Vagina (tissue), 2 donors: ENCODE measurements at regions not wholly inside any gene's neighbourhood (a gene's known extent, or its start where the extent isn't known, plus 50 kb on each side); places are given as distances from the start of the nearest gene placed in this dataset.

Experiments
- DNase-seq, 2 donors: peaks; one replicate each; pipeline ENCODE4 v3.0.0-alpha.2; 2017; ENCODE audit errors: extremely low spot score in 2 of 2
- H3K27ac ChIP-seq: fragments of 200-600 bp; sonication (generic); one replicate; pipeline ENCODE4 v1.5.1; 2019
- H3K27me3 ChIP-seq: fragments of 200-600 bp; sonication (generic); one replicate; pipeline ENCODE4 v1.5.1; 2019
- H3K36me3 ChIP-seq, 2 donors: fragments of 200-600 bp; sonication (generic); one replicate each; pipeline ENCODE4 v1.5.1; 2017 to 2019
- H3K4me1 ChIP-seq: fragments of 200-600 bp; sonication (generic); one replicate; pipeline ENCODE4 v1.5.1; 2019
- H3K4me3 ChIP-seq, 2 donors: fragments of 200-600 bp; sonication (generic); 1 replicate in 1 of 2; 2 replicates in 1 of 2; pipeline ENCODE4 v1.5.1; 2016 to 2019
- H3K9me3 ChIP-seq: fragments of 200-600 bp; sonication (generic); one replicate; pipeline ENCODE4 v1.5.1; 2019
- CTCF ChIP-seq, 3 experiments: fragments of 450-650 bp in 2 of 3; fragments of 200-600 bp in 1 of 3; sonication (generic) in 1 of 3; IDR thresholded peaks; one replicate each; pipeline ENCODE4 v1.5.1; 2017 to 2019; ENCODE audit warnings: antibody characterized with exemption in 3 of 3, mild to moderate bottlenecking in 2 of 3, moderate library complexity in 2 of 3
- POLR2A ChIP-seq, 2 donors: fragments of 450-650 bp; IDR thresholded peaks; one replicate each; pipeline ENCODE4 v1.6.1; 2017; ENCODE audit warnings: antibody characterized with exemption in 2 of 2, mild to moderate bottlenecking in 2 of 2, moderate library complexity in 2 of 2
- POLR2AphosphoS5 ChIP-seq, 2 donors: sonication (generic); formaldehyde crosslinking; IDR thresholded peaks; one replicate each; pipeline ENCODE4 v1.9.0; 2017; ENCODE audit warnings: antibody characterized with exemption in 2 of 2, mild to moderate bottlenecking in 2 of 2, low read depth in 1 of 2; ENCODE audit not compliant: insufficient read depth in 1 of 2
- intact Hi-C: fragments of 100-400 bp; cut with DNase I; formaldehyde crosslinking; loops from one replicate; pipeline ENCODE4 v1.15.1; 2023

- Histone ChIP-seq H3K4me1 (no peaks in the 10 kb centered on the region), H3K4me3 (no peak overlapping the region), H3K27ac (no peak overlapping the region), H3K36me3 (no peaks in the 10 kb centered on the region), H3K9me3 (no peaks in the 10 kb centered on the region), H3K27me3 (no peaks in the 10 kb centered on the region)
- DNase-seq = no peak
- intact Hi-C loops = no loop called here
- TF ChIP-seq CTCF (IDR thresholded peaks at IDR 0.05) (no peak), POLR2A (IDR thresholded peaks at IDR 0.05) (no peak), POLR2AphosphoS5 (IDR thresholded peaks at IDR 0.05; ENCODE audit: insufficient read depth in 1 of 2, low read depth in 1 of 2) (no peak)
Measured at GRCh38 chr9:19663570-19663969, 125.3 kb downstream of the SLC24A2 start.

- TF ChIP-seq POLR2A (IDR thresholded peaks at IDR 0.05) (no peak), CTCF (IDR thresholded peaks at IDR 0.05) (no peak), POLR2AphosphoS5 (IDR thresholded peaks at IDR 0.05; ENCODE audit: insufficient read depth in 1 of 2, low read depth in 1 of 2) (no peak)
- no peak overlapping the region for H3K4me3 ChIP-seq
- H3K4me1 ChIP-seq = no peaks in the 10 kb centered on the region
- no peaks in the 10 kb centered on the region for H3K36me3 ChIP-seq
- intact Hi-C loops = no loop called here
- DNase-seq = no peak
- no peak overlapping the region for H3K27ac ChIP-seq
- no peaks in the 10 kb centered on the region for H3K9me3 ChIP-seq
- no peaks in the 10 kb centered on the region for H3K27me3 ChIP-seq
Measured at GRCh38 chr9:19662213-19662612, 126.6 kb downstream of the SLC24A2 start.

GRCh38 chr9:19660019-19660418 lies 128.8 kb downstream of the SLC24A2 start:
- no peak overlapping the region for H3K27ac ChIP-seq
- no peak for DNase-seq
- TF ChIP-seq POLR2A (IDR thresholded peaks at IDR 0.05) (no peak), CTCF (IDR thresholded peaks at IDR 0.05) (no peak), POLR2AphosphoS5 (IDR thresholded peaks at IDR 0.05; ENCODE audit: insufficient read depth in 1 of 2, low read depth in 1 of 2) (no peak)
- no peak overlapping the region for H3K4me3 ChIP-seq
- no peaks in the 10 kb centered on the region for H3K9me3 ChIP-seq
- no peaks in the 10 kb centered on the region for H3K36me3 ChIP-seq
- no peaks in the 10 kb centered on the region for H3K27me3 ChIP-seq
- no peaks in the 10 kb centered on the region for H3K4me1 ChIP-seq
- intact Hi-C loops = no loop called here

- TF ChIP-seq POLR2AphosphoS5 (IDR thresholded peaks at IDR 0.05; ENCODE audit: insufficient read depth in 1 of 2, low read depth in 1 of 2) = no peak
- TF ChIP-seq CTCF (IDR thresholded peaks at IDR 0.05) = no peak
- no peak for TF ChIP-seq POLR2A (IDR thresholded peaks at IDR 0.05)
- no peaks in the 10 kb centered on the region for H3K9me3 ChIP-seq
- no peaks in the 10 kb centered on the region for H3K4me1 ChIP-seq
- no peaks in the 10 kb centered on the region for H3K27me3 ChIP-seq
- H3K27ac ChIP-seq = no peak overlapping the region
- no peak overlapping the region for H3K4me3 ChIP-seq
- intact Hi-C loops = no loop called here
- DNase-seq = no peak
- H3K36me3 ChIP-seq = no peaks in the 10 kb centered on the region
Measured at GRCh38 chr9:19656704-19657103, 132.1 kb downstream of the SLC24A2 start.

- intact Hi-C loops = no loop called here
- Histone ChIP-seq H3K4me1 (no peaks in the 10 kb centered on the region), H3K27ac (no peak overlapping the region), H3K27me3 (no peaks in the 10 kb centered on the region), H3K36me3 (no peaks in the 10 kb centered on the region), H3K9me3 (no peaks in the 10 kb centered on the region), H3K4me3 (no peak overlapping the region)
- TF ChIP-seq CTCF (IDR thresholded peaks at IDR 0.05) (no peak), POLR2A (IDR thresholded peaks at IDR 0.05) (no peak), POLR2AphosphoS5 (IDR thresholded peaks at IDR 0.05; ENCODE audit: insufficient read depth in 1 of 2, low read depth in 1 of 2) (no peak)
- DNase-seq = no peak
Measured at GRCh38 chr9:19651681-19652080, 137.2 kb downstream of the SLC24A2 start.
